HG02588 (cell line): ENCODE measurements at regions not wholly inside any gene's neighbourhood (a gene's known extent, or its start where the extent isn't known, plus 50 kb on each side); places are given as distances from the start of the nearest gene placed in this dataset.
A peak's percentile ranks its signal among the peaks of the same experiment; 100 is the strongest.
"Not testable (repeated sequence)": the region's sequence is repeated elsewhere in the genome, so short reads cannot be mapped to it uniquely, and the experiment has no call there.

Experiments used
- ATAC-seq: cut with Tn5 transposase; IDR thresholded peaks from one replicate; pipeline ENCODE4 v1.9.1; 2021; ENCODE audit warnings: mild to moderate bottlenecking, moderate library complexity; ENCODE audit not compliant: unreplicated experiment

DNA sequence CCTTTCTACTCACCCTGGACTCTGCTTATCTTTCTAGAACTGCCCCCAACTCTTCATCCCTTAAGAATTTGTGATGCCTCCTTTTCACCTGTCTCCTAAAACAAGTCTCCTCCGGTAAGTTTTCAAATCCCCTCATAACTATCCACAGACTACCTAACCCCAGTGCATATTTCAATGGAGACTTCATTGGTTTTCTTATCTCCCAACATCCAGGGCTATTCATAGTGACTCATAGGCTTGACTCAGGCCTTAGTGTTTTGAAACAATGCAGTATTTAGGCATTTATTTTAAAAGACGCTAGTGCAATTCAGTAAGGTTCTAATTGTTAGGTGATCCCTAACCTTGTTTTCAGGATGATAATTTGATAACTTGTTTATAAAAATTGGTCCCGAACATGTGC lies 399.2 kb downstream of the CPS1 start:
- no peak for ATAC-seq

DNA sequence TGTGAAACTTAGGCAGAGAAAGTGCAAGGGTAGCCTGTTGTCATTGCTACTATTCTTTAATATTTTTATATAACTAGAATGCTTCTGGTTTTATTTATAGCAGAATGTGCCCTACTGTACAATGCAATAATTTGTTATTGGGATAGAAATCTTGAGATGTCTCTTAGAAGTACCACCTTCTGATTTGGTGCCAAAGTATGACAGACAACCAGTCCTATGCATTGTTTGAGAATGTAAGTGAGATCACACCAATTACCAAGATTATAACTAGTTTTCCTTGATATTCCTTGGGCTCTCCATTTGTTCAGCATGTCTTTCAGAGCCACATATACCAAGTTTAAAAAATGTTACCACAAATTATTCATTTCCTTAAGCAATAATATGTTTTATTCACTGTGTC lies 399.7 kb downstream of the CPS1 start:
- ATAC-seq: no peak

DNA sequence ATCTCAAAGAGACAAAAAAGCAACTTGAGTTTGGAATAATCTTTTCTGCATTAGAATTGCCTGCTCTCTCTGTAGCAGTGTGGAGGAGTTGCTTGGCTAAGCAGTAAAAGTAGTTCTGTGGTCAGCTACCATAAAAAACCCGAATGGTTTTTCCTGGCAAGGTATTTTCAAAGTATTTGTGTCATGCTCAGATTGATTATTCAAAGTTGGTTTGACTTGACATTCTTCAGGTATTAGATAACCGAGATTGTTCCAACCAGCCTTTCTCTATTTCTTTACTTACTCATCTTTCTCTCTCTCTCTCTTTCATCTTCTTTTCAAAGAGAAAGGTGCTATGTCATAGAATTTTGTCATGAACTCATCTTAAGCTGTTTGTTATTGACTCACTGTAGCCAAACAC lies 404.9 kb downstream of the CPS1 start:
- ATAC-seq: no peak

DNA sequence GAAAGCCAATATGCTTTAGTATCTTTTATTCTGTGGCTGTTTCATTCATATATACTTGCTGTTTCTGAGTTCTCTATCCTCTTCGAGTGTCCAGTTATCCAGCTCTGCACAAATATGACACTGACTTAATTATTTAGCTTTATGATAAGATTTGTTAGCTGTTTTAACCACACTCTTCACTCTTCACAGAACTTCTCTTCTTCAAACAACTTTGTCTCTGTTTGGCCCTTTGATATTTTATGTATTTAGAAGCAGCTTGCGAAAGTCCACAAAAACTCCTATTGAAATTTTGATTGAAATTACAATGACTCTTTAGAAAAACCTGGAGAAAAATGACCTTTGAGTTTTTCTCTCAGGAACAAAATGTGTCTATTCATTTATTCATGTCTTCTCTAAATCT lies 407.0 kb downstream of the CPS1 start:
- ATAC-seq: no peak

DNA sequence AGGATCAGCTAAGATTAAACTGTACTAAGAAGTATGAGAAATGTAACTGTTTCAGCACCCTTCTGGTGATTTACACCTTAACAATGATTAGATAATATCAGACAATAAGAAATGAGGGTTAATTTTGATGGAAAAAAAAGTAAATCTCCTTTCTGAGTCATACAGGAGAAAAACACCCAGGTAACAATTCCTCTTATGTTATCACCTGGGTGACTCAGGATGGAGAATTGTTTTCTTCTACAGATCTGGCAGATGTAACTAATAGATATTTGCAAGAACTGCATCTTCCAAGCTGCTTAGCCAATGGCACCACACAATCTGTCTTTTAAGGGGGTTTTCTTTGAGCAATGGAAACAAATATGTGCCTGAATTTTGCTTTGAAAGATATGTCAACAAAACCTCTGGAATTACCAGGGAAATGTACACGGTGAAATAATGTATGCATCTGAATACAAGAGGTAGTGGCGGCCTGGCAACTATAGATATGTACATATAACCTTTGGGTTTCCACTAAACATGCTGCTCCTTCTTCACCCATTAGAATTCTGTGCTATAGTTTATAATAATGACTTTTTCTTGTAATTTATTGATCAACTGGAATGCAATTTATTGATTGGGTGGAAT lies 407.9 kb downstream of the CPS1 start:
- no peak for ATAC-seq

DNA sequence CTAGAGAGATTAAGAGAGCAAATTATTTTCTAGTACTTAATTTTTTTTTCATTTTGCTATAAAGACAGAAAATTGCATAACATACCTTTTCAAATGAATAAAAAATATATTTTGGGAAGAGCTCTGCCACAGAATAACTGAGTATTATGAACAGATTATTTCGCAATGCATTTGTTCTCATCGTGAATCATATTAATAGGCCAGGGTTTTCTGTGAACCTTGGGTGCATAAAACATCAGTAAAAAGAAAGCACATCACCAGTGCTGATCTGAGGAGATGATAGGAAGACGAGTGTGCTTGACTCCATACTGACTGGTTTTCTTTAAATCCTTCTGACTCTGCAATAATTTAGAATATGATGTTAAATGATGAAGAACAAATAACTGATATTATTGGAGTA lies 409.1 kb downstream of the CPS1 start:
- no peak for ATAC-seq

DNA sequence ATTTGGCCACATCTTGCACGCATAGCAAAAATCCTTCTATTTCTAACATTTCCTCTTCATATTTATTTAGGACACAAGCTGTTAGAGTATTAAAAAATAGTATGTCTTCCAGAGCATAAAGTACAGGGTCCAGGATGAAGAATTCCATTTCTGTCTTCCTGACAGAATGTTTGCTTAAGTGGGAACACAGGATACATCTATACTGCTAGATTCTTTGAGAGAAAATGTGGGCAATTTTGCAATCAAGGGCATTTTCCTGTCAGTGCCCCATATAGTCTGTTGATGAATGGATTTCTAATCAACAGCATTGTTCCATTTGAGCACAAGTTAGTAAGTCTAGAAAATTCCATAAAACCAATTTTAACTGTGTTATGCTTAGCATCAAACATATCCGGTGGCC lies 409.9 kb downstream of the CPS1 start:
- no peak for ATAC-seq

DNA sequence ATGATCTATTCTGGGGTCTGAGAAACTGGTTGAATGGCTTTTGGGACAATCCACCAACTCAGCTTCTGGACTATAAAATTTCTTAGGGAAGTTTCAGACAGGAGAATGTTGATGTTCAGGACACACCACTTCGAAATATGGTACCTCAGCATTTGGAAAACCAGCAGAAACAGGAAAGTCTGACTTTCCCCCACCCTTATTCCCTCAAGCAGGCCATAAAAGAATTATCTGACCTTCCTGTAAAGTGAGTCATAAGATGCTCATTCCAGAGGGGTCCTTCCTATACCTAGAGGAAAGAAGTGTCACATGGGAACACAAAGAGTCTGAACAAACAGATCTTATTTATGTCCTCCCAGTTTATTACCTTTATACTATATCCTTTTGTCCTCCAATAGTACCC lies 415.0 kb downstream of the CPS1 start:
- ATAC-seq: no peak

DNA sequence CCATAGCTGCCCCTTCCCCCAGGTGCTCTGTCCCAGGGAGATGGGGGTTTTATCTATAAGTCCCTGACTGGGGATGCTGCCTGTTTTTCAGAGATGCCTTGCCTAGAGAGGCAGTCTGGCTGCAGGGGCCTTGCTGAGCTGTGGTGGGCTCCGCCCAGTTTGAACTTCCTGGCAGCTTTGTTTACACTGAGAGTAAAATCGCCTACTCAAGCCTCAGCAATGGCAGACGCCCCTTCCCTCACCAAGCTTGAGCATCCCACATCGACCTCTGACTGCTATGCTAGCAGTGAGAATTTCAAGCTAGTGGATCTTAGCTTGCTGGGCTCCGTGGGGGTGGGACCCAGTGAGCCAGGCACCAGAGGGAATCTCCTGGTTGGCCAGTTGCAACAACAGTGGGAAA lies 430.4 kb downstream of the CPS1 start:
- not testable (repeated sequence) for ATAC-seq

DNA sequence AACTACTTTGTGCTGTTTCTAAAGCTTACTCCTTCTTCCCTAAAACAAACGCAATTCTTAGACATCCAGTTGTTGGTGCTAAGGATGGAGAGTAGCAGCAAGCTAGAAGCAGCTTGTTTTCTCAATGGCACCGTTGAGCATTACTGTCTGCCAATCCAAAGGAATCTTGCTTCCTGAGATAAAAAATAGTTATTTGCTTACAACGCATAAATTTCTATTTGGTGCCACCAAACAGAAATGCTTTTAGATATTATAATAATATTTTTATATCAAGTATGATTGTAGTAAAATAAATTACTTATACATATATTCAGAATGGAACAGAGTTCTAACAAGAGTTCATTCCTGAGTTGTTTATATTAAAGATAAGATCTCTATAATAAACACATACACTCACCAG lies 434.7 kb downstream of the CPS1 start:
- no peak for ATAC-seq

DNA sequence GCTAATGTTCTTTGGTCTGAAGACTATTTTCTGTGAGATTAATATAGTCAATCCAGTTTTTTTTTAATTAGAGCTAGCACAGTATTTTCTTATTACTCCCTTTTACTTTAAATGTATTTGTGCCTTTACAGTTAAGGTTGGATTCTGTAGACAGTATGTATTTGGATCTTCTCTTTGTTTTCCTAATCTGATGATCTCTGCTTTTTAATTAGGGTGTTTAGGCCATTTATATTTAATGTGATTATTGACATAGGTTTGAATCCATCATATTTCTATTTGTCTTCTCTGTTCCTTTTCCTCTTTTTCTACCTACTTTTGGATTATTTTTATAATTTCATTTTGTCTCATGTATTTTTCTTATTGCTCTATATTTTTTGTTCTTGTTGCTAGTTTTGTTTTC lies 437.7 kb downstream of the CPS1 start:
- ATAC-seq: no peak

DNA sequence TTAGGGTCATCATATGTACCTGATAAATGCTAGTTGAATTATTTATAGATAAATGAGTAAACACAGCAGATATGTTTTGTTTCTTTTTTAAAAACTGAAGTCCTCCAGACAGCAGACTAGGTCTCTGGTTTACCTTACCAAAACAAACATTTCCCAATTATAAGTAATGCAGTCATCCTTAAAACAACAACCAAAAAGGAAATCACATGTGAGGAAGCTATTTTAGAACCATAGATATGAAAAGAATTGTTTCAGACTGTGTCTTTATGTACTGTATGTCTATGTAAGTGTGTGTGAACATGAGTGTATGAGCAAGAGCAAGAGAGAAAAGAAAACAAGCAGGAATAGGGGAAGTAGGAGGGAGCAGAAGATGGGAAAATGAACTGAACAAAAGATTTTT lies 441.0 kb downstream of the CPS1 start:
- ATAC-seq: no peak

DNA sequence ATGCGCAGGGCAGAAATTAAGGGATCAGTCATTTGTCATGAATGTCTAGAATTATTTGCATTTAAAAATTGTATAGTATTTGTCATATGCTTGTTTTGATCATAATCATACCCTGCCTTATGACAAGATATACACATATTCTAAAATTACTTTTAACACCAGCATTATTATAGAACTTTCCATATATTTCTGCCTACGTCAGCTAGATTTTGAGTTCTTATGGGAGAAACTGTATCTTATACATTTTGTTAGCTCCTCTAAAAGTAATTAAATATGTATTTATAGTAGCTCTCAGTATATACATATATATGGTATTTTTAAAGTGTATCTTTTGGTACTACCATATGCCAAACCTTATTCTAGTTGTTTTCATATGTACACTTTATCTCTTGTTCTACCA lies 441.9 kb downstream of the CPS1 start:
- no peak for ATAC-seq

DNA sequence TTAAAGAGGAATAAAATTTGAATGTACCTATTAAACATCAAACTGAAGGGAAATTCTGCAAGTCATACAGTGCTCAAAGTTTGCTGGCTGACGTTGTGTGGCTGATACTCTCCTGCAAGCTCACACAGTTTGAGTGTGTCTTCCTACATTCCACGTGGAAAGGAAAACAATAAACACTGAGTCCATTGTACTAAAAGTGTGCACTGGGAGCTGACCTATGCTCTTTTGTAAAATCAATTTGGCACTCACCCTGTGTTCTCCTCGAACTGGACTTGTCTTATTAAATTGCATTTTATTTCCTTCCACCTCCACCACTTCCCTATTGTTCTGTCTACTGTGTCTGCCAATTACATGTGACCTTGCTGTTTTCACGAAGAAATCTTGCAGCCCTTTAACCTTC lies 458.0 kb downstream of the CPS1 start:
- no peak for ATAC-seq

DNA sequence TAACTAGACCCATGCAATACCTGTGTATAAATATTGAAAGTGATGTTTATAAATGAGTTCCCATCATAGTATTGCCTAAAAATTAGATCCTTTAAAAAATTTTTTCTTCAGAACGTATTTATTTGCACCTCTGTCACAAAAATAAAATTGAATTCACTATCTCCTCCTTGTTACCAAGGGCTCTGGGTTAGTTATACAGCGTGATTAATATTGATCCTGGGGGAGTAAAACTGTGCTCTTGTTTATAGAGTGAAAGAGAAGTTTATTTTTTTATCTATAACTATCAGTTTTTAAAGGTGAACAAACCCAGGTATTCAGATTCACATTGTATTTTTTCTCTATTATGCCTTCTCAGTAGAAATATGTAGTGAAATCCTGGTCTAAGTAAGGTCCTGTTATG lies 458.5 kb downstream of the CPS1 start:
- ATAC-seq: no peak

DNA sequence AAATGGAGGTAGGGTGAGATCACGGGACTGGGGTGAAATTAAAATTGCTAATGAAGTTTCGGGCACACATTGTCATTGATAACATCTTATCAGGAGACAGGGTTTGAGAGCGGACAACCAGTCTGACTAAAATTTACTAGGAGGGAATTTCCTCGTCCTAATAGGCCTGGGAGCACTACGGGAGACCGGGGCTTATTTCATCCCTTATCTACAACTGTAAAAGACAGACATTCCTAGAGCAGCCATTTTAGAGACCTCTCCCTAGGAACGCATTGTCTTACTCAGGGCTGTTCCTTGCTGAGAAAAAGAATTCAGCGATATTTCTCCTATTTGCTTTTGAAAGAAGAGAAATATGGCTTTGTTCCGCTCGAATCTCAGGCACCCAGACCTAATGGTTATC lies 468.7 kb downstream of the CPS1 start:
- not testable (repeated sequence) for ATAC-seq

DNA sequence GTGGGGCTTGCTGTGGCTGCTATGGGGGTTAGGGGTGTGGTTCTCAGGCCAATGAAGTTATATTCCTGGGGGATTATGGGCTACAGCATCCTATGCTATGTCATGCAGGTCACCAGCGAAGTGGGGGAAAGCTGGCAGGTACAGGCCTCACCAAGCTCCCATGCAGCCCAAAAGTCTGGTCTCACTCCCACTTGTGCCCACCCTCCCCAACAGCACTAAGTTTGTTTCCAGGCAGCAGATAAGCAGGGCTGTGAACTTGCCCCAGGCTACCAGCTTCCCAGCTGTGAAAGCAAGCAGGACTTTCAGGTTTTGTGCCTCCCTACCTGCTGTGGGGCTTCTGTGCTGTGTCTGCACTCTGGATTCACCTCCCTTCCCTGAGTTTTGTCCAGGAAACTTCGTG lies 469.7 kb downstream of the CPS1 start:
- ATAC-seq: no peak

DNA sequence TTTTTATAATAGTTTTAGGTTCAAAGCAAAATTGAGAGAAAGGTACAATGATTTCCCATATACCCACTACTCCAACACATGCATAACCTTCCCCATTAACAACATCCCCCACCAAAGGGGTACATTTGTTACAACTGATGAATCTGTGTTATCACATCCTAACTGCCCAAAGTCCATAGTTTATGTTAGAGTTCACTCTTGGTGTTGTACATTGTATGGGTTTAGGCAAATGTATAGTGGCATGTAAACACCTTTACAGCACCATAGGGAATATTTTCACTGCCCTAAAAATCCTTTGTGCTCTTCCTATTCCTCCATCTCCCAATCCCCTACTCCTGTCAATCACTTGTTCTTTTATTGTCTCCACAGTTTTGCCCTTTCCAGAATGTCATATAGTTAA lies 471.6 kb downstream of the CPS1 start:
- no peak for ATAC-seq

DNA sequence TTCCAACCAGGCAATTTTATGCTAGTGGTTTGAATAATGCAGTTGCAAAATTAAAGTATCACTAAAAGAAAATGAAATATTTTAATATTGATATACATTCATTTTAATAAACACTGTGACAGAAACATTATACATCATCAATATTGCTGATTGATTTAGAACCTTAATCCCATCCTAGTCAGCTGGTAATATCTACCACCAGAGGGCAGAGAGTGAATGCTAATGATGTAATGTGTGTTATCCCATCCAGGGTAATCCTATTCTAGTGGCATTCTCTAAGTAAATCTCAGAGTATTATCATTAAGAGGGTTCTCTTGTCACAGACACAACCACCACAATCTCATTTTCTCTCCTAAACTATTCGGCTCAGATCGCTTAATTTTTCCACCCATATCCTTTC lies 477.4 kb downstream of the CPS1 start:
- no peak for ATAC-seq

DNA sequence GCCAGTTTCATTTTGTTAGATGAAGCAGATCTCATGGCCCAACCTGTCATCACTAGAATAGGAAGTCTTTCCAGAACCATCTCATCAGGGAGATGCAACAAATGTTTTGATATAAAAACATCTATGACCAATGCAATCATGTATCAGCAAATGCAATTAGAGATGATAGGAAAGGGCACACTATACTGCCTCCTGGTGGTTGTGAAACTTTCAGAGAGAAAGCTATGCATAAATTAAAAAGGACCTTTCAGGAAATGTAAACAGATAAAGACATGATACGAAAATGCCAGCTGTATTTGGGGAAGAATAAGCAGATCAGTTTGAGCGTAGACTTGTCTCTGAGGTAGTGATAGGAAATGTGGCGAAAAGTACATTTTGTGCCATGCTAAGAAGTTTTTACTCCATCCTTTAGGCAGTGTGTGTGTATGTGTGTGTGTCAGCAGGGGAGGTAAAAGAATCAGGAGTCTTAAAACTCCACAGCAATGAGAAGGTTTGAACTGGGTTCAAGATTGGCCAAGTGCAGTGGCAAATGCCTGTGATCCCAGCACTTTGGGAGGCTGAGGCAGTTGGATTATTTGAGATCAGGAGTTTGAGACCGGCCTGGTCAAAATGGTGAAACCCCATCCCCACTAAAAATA lies 479.3 kb downstream of the CPS1 start:
- ATAC-seq: peak; percentile 55

DNA sequence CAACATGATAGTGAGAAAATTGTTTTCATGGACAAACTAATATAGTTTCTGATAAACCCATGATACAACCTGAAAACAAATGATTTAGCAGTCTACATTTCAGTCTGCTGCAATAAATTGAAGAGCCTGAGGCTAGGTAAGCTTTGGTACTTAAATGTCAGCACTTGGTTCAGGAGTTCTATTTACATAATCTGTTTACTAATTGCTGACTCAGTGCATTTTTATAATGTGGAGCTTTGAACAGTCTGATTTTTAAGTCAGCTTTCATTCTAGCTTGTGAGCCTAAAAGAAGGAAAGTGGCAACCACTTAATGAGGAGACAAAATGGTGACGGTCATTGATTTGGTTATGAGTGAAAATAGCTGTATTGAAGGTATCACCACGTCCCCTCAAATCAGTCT lies 488.6 kb downstream of the CPS1 start:
- ATAC-seq: no peak

DNA sequence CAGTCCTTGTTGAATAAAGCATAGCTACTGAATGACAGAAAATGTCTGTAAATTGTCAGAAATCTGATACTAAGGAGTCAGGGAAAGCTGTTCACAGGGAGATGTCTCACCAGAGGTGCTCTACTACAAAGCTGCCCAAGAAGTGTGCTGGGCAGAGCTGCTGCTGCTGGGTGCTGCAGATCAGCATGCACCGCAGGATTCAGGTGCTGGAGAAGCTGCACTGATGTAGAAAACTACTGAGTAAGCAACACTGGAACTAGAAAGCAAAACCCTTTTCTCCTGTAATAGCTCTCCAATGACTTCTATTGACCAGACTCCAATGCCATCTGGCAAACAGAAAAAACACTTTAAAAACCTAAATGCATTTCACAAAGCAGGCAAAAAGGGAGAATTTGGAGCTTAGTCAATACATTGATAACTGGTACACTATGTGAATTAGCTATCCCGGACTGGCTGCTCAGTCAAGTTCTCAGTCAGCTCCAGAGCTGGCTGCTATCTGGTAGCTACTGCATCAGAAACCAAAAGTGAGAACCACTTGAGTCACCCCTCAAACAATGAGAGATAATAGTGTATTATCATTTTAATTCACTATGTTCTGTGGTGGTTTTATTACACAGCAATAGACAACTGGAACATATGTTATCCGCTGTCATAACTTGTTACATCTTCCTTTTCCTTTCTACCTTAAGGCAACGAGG lies 493.1 kb downstream of the CPS1 start:
- ATAC-seq: no peak

DNA sequence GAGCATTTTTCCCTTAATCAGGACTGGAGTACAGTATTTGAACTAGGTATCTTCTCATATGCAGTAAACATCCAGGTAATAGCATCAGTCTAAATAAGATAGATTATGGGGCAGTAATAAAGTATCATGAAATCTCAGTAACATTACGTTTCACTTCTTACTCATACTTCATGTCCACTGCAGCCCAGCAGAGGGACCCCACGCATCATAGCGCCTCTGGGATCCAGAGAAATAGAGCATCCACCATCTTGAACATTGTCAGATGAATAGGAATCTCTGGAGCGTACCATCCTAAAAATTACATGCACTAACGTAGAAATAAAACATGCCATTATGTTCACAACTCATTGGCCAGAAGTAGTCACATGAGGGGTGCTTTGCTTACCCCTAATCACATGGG lies 499.0 kb downstream of the CPS1 start:
- no peak for ATAC-seq
